Endodermal cell (in vitro differentiated cells): ENCODE measurements at regions not wholly inside any gene's neighbourhood (a gene's known extent, or its start where the extent isn't known, plus 50 kb on each side); places are given as distances from the start of the nearest gene placed in this dataset.

Experiments used
- DNase-seq: peaks from one replicate; pipeline ENCODE4 v3.0.0-alpha.2; 2017
- H3K27ac ChIP-seq: 2 replicates; pipeline ENCODE4 v1.5.1; 2013; ENCODE audit warnings: mild to moderate bottlenecking, low read depth, low read length, moderate library complexity
- H3K27me3 ChIP-seq: 2 replicates; pipeline ENCODE4 v1.6.1; 2013; ENCODE audit warnings: mild to moderate bottlenecking, low read length, moderate library complexity; ENCODE audit not compliant: insufficient read depth, control insufficient read depth, poor library complexity, severe bottlenecking
- H3K36me3 ChIP-seq: 2 replicates; pipeline ENCODE4 v1.7.0; 2013; ENCODE audit warnings: mild to moderate bottlenecking, low read length, moderate library complexity; ENCODE audit not compliant: control insufficient read depth, insufficient read depth
- H3K4me1 ChIP-seq: one replicate; pipeline ENCODE4 v1.7.0; 2013; ENCODE audit warnings: low read length; ENCODE audit not compliant: control insufficient read depth, insufficient read depth
- H3K4me3 ChIP-seq: 2 replicates; pipeline ENCODE4 v1.5.1; 2013; ENCODE audit warnings: mild to moderate bottlenecking, low read length, moderate library complexity
- H3K9ac ChIP-seq: 2 replicates; pipeline ENCODE4 v1.6.1; 2013; ENCODE audit warnings: mild to moderate bottlenecking, low read length, moderate library complexity; ENCODE audit not compliant: poor library complexity, severe bottlenecking; ENCODE audit errors: extremely low read depth
- H3K9me3 ChIP-seq: 2 replicates; pipeline ENCODE4 v1.6.1; 2013; ENCODE audit warnings: mild to moderate bottlenecking, low read length, moderate library complexity; ENCODE audit not compliant: control insufficient read depth
- H3K27ac Mint-ChIP-seq: 2 replicates; pipeline ENCODE4 v1.8.0; 2020; ENCODE audit warnings: mixed read lengths
- H3K27me3 Mint-ChIP-seq: 2 replicates; pipeline ENCODE4 v1.8.0; 2021; ENCODE audit warnings: mild to moderate bottlenecking, mixed read lengths; ENCODE audit not compliant: insufficient read depth
- H3K36me3 Mint-ChIP-seq: 2 replicates; pipeline ENCODE4 v1.8.0; 2020; ENCODE audit warnings: low read depth, mixed read lengths
- H3K4me1 Mint-ChIP-seq: 2 replicates; pipeline ENCODE4 v1.8.0; 2020; ENCODE audit warnings: mixed read lengths
- H3K4me3 Mint-ChIP-seq: 2 replicates; pipeline ENCODE4 v1.8.0; 2020; ENCODE audit warnings: mild to moderate bottlenecking, moderate library complexity, mixed read lengths
- H3K9me3 Mint-ChIP-seq: 2 replicates; pipeline ENCODE4 v1.8.0; 2020; ENCODE audit warnings: mild to moderate bottlenecking, mixed read lengths
- WGBS, 2 experiments: methylation state at CpG; one replicate each; pipeline versions ENCODE4 v1.1.5 to v1.1.7; 2013; ENCODE audit warnings: missing lambda C conversion rate in 2 of 2, mixed read lengths in 1 of 2; ENCODE audit not compliant: insufficient coverage in 1 of 2, insufficient read length in 1 of 2; 5-methylcytosine and 5-hydroxymethylcytosine counted together
- TF ChIP-seq, protein P1 (sequence below): fragments of 200-600 bp; sonication (generic); conservative IDR thresholded peaks from 2 replicates; pipeline ENCODE4 v1.5.0; 2021; ENCODE audit warnings: antibody characterized with exemption, mild to moderate bottlenecking

DNA sequence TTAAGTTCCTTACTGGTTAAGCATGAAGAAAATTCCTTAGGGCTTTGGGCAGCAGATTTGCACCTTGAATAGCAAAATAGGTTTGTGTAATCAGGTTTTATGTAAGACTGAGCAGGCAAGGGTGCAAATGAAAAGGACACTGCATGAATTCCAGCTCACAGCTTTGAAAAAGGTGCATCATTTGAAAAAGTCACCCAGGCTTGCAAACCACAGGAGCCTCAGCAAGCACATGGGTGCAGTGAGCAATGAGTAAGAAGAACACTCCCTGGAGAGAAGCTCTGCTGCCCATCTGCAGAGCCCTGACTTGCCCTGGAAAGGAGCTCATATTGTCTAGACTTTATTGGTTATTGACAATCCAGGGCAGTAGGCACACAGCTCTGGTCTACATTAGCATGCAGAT, 165.6 kb upstream of the KCNJ16 start:
- no peaks in the 10 kb centered on the region for H3K9me3 ChIP-seq
- no peaks in the 10 kb centered on the region for H3K4me1 ChIP-seq
- Mint-ChIP-seq H3K27ac (no peak overlapping the region), H3K9me3 (no peaks in the 10 kb centered on the region), H3K36me3 (no peaks in the 10 kb centered on the region), H3K4me1 (peaks cover 5% of the 10 kb centered on the region), H3K27me3 (no peaks in the 10 kb centered on the region), H3K4me3 (no peak overlapping the region)
- H3K9ac ChIP-seq, result no peak overlapping the region
- TF ChIP-seq, protein P1, sequence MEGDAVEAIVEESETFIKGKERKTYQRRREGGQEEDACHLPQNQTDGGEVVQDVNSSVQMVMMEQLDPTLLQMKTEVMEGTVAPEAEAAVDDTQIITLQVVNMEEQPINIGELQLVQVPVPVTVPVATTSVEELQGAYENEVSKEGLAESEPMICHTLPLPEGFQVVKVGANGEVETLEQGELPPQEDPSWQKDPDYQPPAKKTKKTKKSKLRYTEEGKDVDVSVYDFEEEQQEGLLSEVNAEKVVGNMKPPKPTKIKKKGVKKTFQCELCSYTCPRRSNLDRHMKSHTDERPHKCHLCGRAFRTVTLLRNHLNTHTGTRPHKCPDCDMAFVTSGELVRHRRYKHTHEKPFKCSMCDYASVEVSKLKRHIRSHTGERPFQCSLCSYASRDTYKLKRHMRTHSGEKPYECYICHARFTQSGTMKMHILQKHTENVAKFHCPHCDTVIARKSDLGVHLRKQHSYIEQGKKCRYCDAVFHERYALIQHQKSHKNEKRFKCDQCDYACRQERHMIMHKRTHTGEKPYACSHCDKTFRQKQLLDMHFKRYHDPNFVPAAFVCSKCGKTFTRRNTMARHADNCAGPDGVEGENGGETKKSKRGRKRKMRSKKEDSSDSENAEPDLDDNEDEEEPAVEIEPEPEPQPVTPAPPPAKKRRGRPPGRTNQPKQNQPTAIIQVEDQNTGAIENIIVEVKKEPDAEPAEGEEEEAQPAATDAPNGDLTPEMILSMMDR, result no peak
- no peak overlapping the region for H3K4me3 ChIP-seq
- no peaks in the 10 kb centered on the region for H3K27me3 ChIP-seq
- no peaks in the 10 kb centered on the region for H3K36me3 ChIP-seq
- H3K27ac ChIP-seq, result no peak overlapping the region
- DNase-seq, result no peak

- Histone ChIP-seq H3K36me3 (no peaks in the 10 kb centered on the region), H3K27ac (no peak overlapping the region), H3K27me3 (no peaks in the 10 kb centered on the region), H3K4me1 (no peaks in the 10 kb centered on the region), H3K9ac (no peak overlapping the region), H3K9me3 (no peaks in the 10 kb centered on the region), H3K4me3 (no peak overlapping the region)
- no peak for DNase-seq
- Mint-ChIP-seq H3K27ac (no peak overlapping the region), H3K36me3 (no peaks in the 10 kb centered on the region), H3K4me1 (peaks cover 5% of the 10 kb centered on the region), H3K27me3 (no peaks in the 10 kb centered on the region), H3K4me3 (no peak overlapping the region), H3K9me3 (no peaks in the 10 kb centered on the region)
- TF ChIP-seq, protein P1, result no peak
- WGBS, 2 experiments, result 93 to 97% methylated on average over 2 to 3 of the region's 3 CpGs
These were observed 162.2 kb upstream of the KCNJ16 start for GRCh38 chr17:69912805-69913204.

GRCh38 chr17:69913216-69913615, 161.8 kb upstream of the KCNJ16 start:
- no peak for DNase-seq
- peaks cover 5% of the 10 kb centered on the region for H3K4me1 Mint-ChIP-seq
- 82 to 100% methylated on average over 1 to 2 of the region's 2 CpGs for WGBS, 2 experiments
- no peak overlapping the region for H3K27ac ChIP-seq
- no peaks in the 10 kb centered on the region for H3K36me3 Mint-ChIP-seq
- H3K27me3 ChIP-seq, result no peaks in the 10 kb centered on the region
- no peaks in the 10 kb centered on the region for H3K27me3 Mint-ChIP-seq
- no peaks in the 10 kb centered on the region for H3K9me3 Mint-ChIP-seq
- no peak overlapping the region for H3K27ac Mint-ChIP-seq
- no peaks in the 10 kb centered on the region for H3K9me3 ChIP-seq
- TF ChIP-seq, protein P1, result no peak
- H3K36me3 ChIP-seq, result no peaks in the 10 kb centered on the region
- H3K4me3 Mint-ChIP-seq, result no peak overlapping the region
- H3K4me1 ChIP-seq, result no peaks in the 10 kb centered on the region
- H3K4me3 ChIP-seq, result no peak overlapping the region
- no peak overlapping the region for H3K9ac ChIP-seq
